Transverse colon (tissue), 4 donors: ENCODE measurements at regions not wholly inside any gene's neighbourhood (a gene's known extent, or its start where the extent isn't known, plus 50 kb on each side); places are given as distances from the start of the nearest gene placed in this dataset.

Experiments
- CTCF ChIP-seq, 5 experiments: fragments of 200-600 bp in 3 of 5; fragments of 450-650 bp in 2 of 5; sonication (generic) in 3 of 5; IDR thresholded peaks; 1 replicate in 2 of 5; 2 replicates in 3 of 5; pipeline ENCODE4 v1.5.1; 2016 to 2017; ENCODE audit warnings: antibody characterized with exemption in 5 of 5, inconsistent platforms in 3 of 5, mild to moderate bottlenecking in 2 of 5, moderate library complexity in 1 of 5
- POLR2A ChIP-seq: fragments of 450-650 bp; IDR thresholded peaks from one replicate; pipeline ENCODE4 v1.6.1; 2016; ENCODE audit warnings: antibody characterized with exemption, mild to moderate bottlenecking, moderate library complexity
- POLR2AphosphoS5 ChIP-seq, 3 donors: sonication (generic); formaldehyde crosslinking; IDR thresholded peaks; one replicate each; pipeline ENCODE4 v1.6.1; 2016; ENCODE audit warnings: antibody characterized with exemption in 3 of 3

- TF ChIP-seq CTCF (IDR thresholded peaks at IDR 0.05) = no peak
- TF ChIP-seq POLR2A = no peak
- TF ChIP-seq POLR2AphosphoS5 (IDR thresholded peaks at IDR 0.05) = no peak
These were observed 450.0 kb upstream of the GCFC2 start for GRCh38 chr2:76160670-76161069.
